ENCODE measurements at regions not wholly inside any gene's neighbourhood (a gene's known extent, or its start where the extent isn't known, plus 50 kb on each side); places are given as distances from the start of the nearest gene placed in this dataset.

GRCh38 chr11:19562156-19562555 lies 150.5 kb upstream of the NAV2 start:
- Histone ChIP-seq H2BK120ac (ENCODE audit: low read depth, low read length) (no peak overlapping the region), H2AFZ (replicated peaks; ENCODE audit: low read length, poor library complexity) (no peak overlapping the region), H2AK9ac (replicated peaks; ENCODE audit: low read depth, low read length, poor library complexity) (no peak overlapping the region), H2BK5ac (ENCODE audit: low read depth, low read length, poor library complexity, severe bottlenecking) (no peak overlapping the region), H4K5ac (ENCODE audit: low read depth, low read length) (no peak overlapping the region), H3K56ac (ENCODE audit: extremely low read depth, insufficient read depth, low read length) (no peak overlapping the region), H4K20me1 (ENCODE audit: insufficient read depth, low read length) (no peaks in the 10 kb centered on the region), H2AK5ac (ENCODE audit: low read depth, low read length) (no peak overlapping the region), H2BK20ac (ENCODE audit: low read depth, low read length) (no peak overlapping the region), H3K36me3 (ENCODE audit: control insufficient read depth, insufficient read depth, low read length) (no peaks in the 10 kb centered on the region), H3K14ac (replicated peaks; ENCODE audit: low read depth, low read length) (no peak overlapping the region), H3K9ac (ENCODE audit: low read depth, low read length) (no peak overlapping the region), H3K9me1 (ENCODE audit: insufficient read depth, low read length) (no peaks in the 10 kb centered on the region), H3K23ac (ENCODE audit: low read depth, low read length) (no peak overlapping the region), H4K91ac (ENCODE audit: insufficient read depth, low read depth, low read length) (no peak overlapping the region), H3K4me1 (ENCODE audit: control insufficient read depth, insufficient read depth, low read length) (no peaks in the 10 kb centered on the region; the same call in 1 of the 2 replicates), H3K18ac (ENCODE audit: low read depth, low read length) (no peak overlapping the region), H3K4me2 (ENCODE audit: low read depth, low read length) (no peak overlapping the region), H3K27me3 (ENCODE audit: control insufficient read depth, insufficient read depth, low read length) (peaks cover 20% of the 10 kb centered on the region), H2BK15ac (ENCODE audit: low read depth, low read length) (no peak overlapping the region), H3K4me3 (ENCODE audit: insufficient read depth, low read depth, low read length) (no peak overlapping the region), H3K9me3 (ENCODE audit: control insufficient read depth, insufficient read depth, low read length) (no peaks in the 10 kb centered on the region), H4K8ac (ENCODE audit: low read depth in 2 of 2, low read length in 2 of 2) (no peak overlapping the region), H3K79me1 (ENCODE audit: low read depth in 1 of 2, low read length in 2 of 2) (no peaks in the 10 kb centered on the region), H3K4ac (ENCODE audit: low read depth, low read length) (no peak overlapping the region), H3K27ac (ENCODE audit: insufficient read depth, low read length) (no peak overlapping the region)
- WGBS, 2 experiments (ENCODE audit: extremely low coverage in 2 of 2, insufficient read length in 1 of 2) = no CpG with 5 or more reads among the region's 4 CpGs
- DNase-seq = no peak
- no peak for ATAC-seq (ENCODE audit: low read depth)
- BruUV-seq (replicated peaks) = no TSS peak
- ChIA-PET POLR2A (ENCODE audit: unreplicated experiment) (no interaction called here), CTCF (interaction anchor here (0.5 kb wide), 1 partner anchor 543 kb away, joined by 3 read pairs; no protein-coding TSS in a partner anchor)
- no peak for TF ChIP-seq MAZ (IDR thresholded peaks at IDR 0.05; ENCODE audit: borderline replicate concordance, low read depth, low read length)
- no peak for TF ChIP-seq CHD1 (IDR thresholded peaks at IDR 0.05; ENCODE audit: low read depth, low read length)
- TF ChIP-seq RAD21 (IDR thresholded peaks at IDR 0.05; ENCODE audit: low read length) = no peak
- no peak for TF ChIP-seq FOS (IDR thresholded peaks at IDR 0.05; ENCODE audit: low read depth, low read length)
- TF ChIP-seq MXI1 (IDR thresholded peaks at IDR 0.05; ENCODE audit: borderline replicate concordance, low read depth, low read length) = no peak
- TF ChIP-seq ELK1 (IDR thresholded peaks at IDR 0.05; ENCODE audit: borderline replicate concordance, low read depth, low read length) = no peak
- TF ChIP-seq POLR2A (IDR thresholded peaks at IDR 0.05; ENCODE audit: low read depth, low read length) = no peak
- no peak for TF ChIP-seq CEBPB (IDR thresholded peaks at IDR 0.05; ENCODE audit: low read depth, low read length)
- no peak for TF ChIP-seq RFX5 (IDR thresholded peaks at IDR 0.05; ENCODE audit: low read depth, low read length)
- no peak for TF ChIP-seq USF2 (IDR thresholded peaks at IDR 0.05; ENCODE audit: low read depth, low read length)
- no peak for TF ChIP-seq BHLHE40 (IDR thresholded peaks at IDR 0.05; ENCODE audit: low read depth, low read length)
- no peak for TF ChIP-seq SMC3 (IDR thresholded peaks at IDR 0.05; ENCODE audit: low read depth, low read length)
- TF ChIP-seq NFE2L2 (IDR thresholded peaks at IDR 0.05; ENCODE audit: low read depth, low read length) = no peak
- intact Hi-C loops (cut with micrococcal nuclease) (no loop called here), in situ Hi-C loops (cut with MboI; ENCODE audit: low sequenced_read_pairs) (loop anchor here (5.0 kb wide), 1 partner anchor 490 kb away; no protein-coding TSS in a partner anchor), dilution Hi-C loops (cut with HindIII; ENCODE audit: low sequenced_read_pairs, unreplicated experiment) (no loop called here)
